Suprapubic skin (tissue), 4 donors: ENCODE measurements at regions not wholly inside any gene's neighbourhood (a gene's known extent, or its start where the extent isn't known, plus 50 kb on each side); places are given as distances from the start of the nearest gene placed in this dataset.
A peak's percentile ranks its signal among the peaks of the same experiment; 100 is the strongest.
"Not testable (repeated sequence)": the region's sequence is repeated elsewhere in the genome, so short reads cannot be mapped to it uniquely, and the experiment has no call there.

Source experiments
- DNase-seq, 2 donors: peaks; one replicate each; pipeline ENCODE4 v3.0.0-alpha.2; 2019; ENCODE audit warnings: low spot score in 2 of 2
- H3K27ac ChIP-seq: fragments of 200-600 bp; sonication (generic); one replicate; pipeline ENCODE4 v1.5.1; 2019
- H3K27me3 ChIP-seq: fragments of 200-600 bp; sonication (generic); one replicate; pipeline ENCODE4 v1.5.1; 2019
- H3K36me3 ChIP-seq: fragments of 200-600 bp; sonication (generic); one replicate; pipeline ENCODE4 v1.5.1; 2019
- H3K4me1 ChIP-seq: fragments of 200-600 bp; sonication (generic); one replicate; pipeline ENCODE4 v1.5.1; 2019
- H3K4me3 ChIP-seq: fragments of 200-600 bp; sonication (generic); one replicate; pipeline ENCODE4 v1.5.1; 2019; ENCODE audit warnings: mild to moderate bottlenecking
- H3K9me3 ChIP-seq: fragments of 200-600 bp; sonication (generic); one replicate; pipeline ENCODE4 v1.5.1; 2019
- EP300 ChIP-seq: sonication (generic); formaldehyde crosslinking; IDR thresholded peaks from one replicate; pipeline ENCODE4 v1.6.1; 2017; ENCODE audit warnings: antibody characterized with exemption
- POLR2A ChIP-seq, 2 donors: fragments of 450-650 bp; IDR thresholded peaks; one replicate each; pipeline ENCODE4 v1.6.1; 2017; ENCODE audit warnings: antibody characterized with exemption in 2 of 2, mild to moderate bottlenecking in 2 of 2, moderate library complexity in 2 of 2
- POLR2AphosphoS5 ChIP-seq, 3 donors: sonication (generic); formaldehyde crosslinking; IDR thresholded peaks; one replicate each; pipeline ENCODE4 v1.6.1; 2017; ENCODE audit warnings: antibody characterized with exemption in 3 of 3
- WGBS: methylation state at CpG from one replicate; pipeline ENCODE4 v1.1.5; 2018; 5-methylcytosine and 5-hydroxymethylcytosine counted together
- TF ChIP-seq, protein P1 (sequence below), 2 donors: fragments of 200-600 bp in 1 of 2; fragments of 450-650 bp in 1 of 2; sonication (generic) in 1 of 2; IDR thresholded peaks; one replicate each; pipeline ENCODE4 v1.5.1; 2016 to 2019; ENCODE audit warnings: antibody characterized with exemption in 2 of 2, mild to moderate bottlenecking in 1 of 2, moderate library complexity in 1 of 2

GRCh38 chr11:90294091-90294490 lies 71.2 kb upstream of the CHORDC1 start:
- Histone ChIP-seq H3K4me3 (no peak overlapping the region), H3K27ac (no peak overlapping the region), H3K4me1 (no peaks in the 10 kb centered on the region), H3K9me3 (no peaks in the 10 kb centered on the region), H3K27me3 (no peaks in the 10 kb centered on the region), H3K36me3 (no peaks in the 10 kb centered on the region)
- 88% methylated on average over 2 of the region's 2 CpGs for WGBS
- no peak for DNase-seq
- TF ChIP-seq, protein P1, sequence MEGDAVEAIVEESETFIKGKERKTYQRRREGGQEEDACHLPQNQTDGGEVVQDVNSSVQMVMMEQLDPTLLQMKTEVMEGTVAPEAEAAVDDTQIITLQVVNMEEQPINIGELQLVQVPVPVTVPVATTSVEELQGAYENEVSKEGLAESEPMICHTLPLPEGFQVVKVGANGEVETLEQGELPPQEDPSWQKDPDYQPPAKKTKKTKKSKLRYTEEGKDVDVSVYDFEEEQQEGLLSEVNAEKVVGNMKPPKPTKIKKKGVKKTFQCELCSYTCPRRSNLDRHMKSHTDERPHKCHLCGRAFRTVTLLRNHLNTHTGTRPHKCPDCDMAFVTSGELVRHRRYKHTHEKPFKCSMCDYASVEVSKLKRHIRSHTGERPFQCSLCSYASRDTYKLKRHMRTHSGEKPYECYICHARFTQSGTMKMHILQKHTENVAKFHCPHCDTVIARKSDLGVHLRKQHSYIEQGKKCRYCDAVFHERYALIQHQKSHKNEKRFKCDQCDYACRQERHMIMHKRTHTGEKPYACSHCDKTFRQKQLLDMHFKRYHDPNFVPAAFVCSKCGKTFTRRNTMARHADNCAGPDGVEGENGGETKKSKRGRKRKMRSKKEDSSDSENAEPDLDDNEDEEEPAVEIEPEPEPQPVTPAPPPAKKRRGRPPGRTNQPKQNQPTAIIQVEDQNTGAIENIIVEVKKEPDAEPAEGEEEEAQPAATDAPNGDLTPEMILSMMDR (IDR thresholded peaks at IDR 0.05): no peak
- TF ChIP-seq POLR2AphosphoS5 (IDR thresholded peaks at IDR 0.05) (no peak), EP300 (no peak), POLR2A (IDR thresholded peaks at IDR 0.05) (no peak)

DNA sequence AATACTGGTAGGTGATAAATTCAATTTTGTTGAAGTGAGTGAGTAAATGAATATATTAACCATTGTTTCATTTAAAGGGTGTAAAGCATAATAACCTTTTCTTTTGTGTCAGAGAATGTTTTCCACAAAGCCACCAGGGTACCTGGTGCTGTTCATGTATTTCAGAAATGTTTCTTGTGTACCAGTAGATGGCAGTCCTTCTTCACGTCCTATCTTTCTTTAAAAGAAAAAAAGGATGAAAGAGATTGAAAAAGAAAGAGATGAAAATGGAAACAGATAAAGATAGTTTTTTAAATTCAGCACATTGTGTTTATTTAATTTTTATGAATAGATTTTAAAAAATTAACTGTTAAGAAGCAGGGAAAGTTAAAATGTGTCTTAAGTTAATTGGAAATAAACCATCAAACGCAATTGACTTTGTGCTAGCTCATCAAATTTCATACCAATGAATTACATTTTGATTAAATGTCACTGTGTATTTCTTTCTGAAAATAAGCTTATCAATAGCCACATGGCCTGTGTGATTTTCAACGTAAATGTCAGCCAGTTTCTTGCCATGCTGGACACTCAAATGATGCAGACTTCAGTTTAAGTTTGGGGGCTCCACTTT lies 65.5 kb upstream of the CHORDC1 start:
- DNase-seq: no peak
- TF ChIP-seq, protein P1 (IDR thresholded peaks at IDR 0.05): peak in 1 of 2 donors; percentile 24
- TF ChIP-seq POLR2A (IDR thresholded peaks at IDR 0.05): no peak
- Histone ChIP-seq H3K9me3 (no peaks in the 10 kb centered on the region), H3K4me1 (no peaks in the 10 kb centered on the region), H3K4me3 (no peak overlapping the region), H3K27me3 (no peaks in the 10 kb centered on the region), H3K36me3 (no peaks in the 10 kb centered on the region), H3K27ac (no peak overlapping the region)
- WGBS: 40% methylated on average over 3 of the region's 3 CpGs

DNA sequence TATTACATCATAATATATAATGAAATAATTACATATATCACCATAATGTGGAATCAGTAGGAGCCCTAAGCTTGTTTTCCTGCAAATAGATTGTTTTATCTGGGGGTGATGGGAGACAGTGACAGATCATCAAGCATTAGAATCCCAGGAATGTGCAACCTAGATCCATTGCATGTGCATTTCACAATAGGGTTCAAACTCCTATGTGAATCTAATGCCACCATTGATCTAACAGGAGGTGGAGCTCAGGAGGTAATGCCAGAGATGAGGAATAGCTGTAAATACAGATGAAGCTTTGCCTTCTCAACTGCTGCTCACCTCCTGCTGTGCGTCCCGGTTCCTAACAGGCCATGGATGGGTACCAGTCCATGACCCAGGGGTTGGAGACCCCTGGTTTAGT lies 63.8 kb upstream of the CHORDC1 start:
- H3K9me3 ChIP-seq: no peaks in the 10 kb centered on the region
- no peaks in the 10 kb centered on the region for H3K36me3 ChIP-seq
- no peaks in the 10 kb centered on the region for H3K27me3 ChIP-seq
- 84% methylated on average over 2 of the region's 2 CpGs for WGBS
- TF ChIP-seq, protein P1 (IDR thresholded peaks at IDR 0.05): no peak
- TF ChIP-seq EP300: no peak
- no peak for TF ChIP-seq POLR2AphosphoS5 (IDR thresholded peaks at IDR 0.05)
- no peak for TF ChIP-seq POLR2A (IDR thresholded peaks at IDR 0.05)
- H3K4me3 ChIP-seq: no peak overlapping the region
- DNase-seq: no peak
- no peaks in the 10 kb centered on the region for H3K4me1 ChIP-seq
- H3K27ac ChIP-seq: no peak overlapping the region

- no peak overlapping the region for H3K27ac ChIP-seq
- H3K36me3 ChIP-seq: no peaks in the 10 kb centered on the region
- no peak overlapping the region for H3K4me3 ChIP-seq
- TF ChIP-seq POLR2AphosphoS5 (IDR thresholded peaks at IDR 0.05) (no peak), POLR2A (IDR thresholded peaks at IDR 0.05) (no peak), EP300 (no peak)
- TF ChIP-seq, protein P1 (IDR thresholded peaks at IDR 0.05): no peak
- H3K4me1 ChIP-seq: no peaks in the 10 kb centered on the region
- H3K9me3 ChIP-seq: no peaks in the 10 kb centered on the region
- no peak for DNase-seq
- whole genome bisulfite sequencing: 76% methylated on average over 1 of the region's 1 CpG
- H3K27me3 ChIP-seq: no peaks in the 10 kb centered on the region
Observed at GRCh38 chr11:90284171-90284570, 61.3 kb upstream of the CHORDC1 start.

- H3K4me1 ChIP-seq, H3K36me3 ChIP-seq, H3K9me3 ChIP-seq, DNase-seq, H3K27ac ChIP-seq, H3K27me3 ChIP-seq, H3K4me3 ChIP-seq: not testable (repeated sequence)
- 94% methylated on average over 8 of the region's 13 CpGs for WGBS
Observed at GRCh38 chr11:90282551-90283071, 59.8 kb upstream of the CHORDC1 start.

DNA sequence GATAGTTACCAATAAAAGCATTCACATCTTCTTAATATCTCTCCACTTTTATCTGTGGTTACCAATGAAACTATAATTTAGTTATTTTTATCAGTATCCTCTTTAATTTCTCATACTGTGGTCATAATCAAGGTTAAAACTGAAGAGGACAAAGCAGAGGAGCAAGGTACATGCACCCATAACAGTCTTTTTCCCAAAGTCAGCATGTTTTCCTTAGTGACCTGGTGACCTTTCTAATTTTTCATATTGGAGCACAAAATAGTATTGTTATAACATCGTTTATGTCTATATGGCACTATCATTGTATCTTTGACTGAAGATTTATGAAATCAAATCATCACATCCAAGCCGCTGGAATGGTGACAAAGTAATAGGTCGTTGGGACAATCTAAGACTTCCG lies 51.5 kb upstream of the CHORDC1 start:
- no peak for DNase-seq
- Histone ChIP-seq H3K36me3 (no peaks in the 10 kb centered on the region), H3K4me3 (no peak overlapping the region), H3K27ac (no peak overlapping the region), H3K4me1 (no peaks in the 10 kb centered on the region), H3K27me3 (no peaks in the 10 kb centered on the region), H3K9me3 (no peaks in the 10 kb centered on the region)
- 88% methylated on average over 4 of the region's 4 CpGs for WGBS
- TF ChIP-seq, protein P1 (IDR thresholded peaks at IDR 0.05): no peak
- TF ChIP-seq EP300: no peak
- TF ChIP-seq POLR2A (IDR thresholded peaks at IDR 0.05): no peak
- no peak for TF ChIP-seq POLR2AphosphoS5 (IDR thresholded peaks at IDR 0.05)
